ENCODE measurements at regions not wholly inside any gene's neighbourhood (a gene's known extent, or its start where the extent isn't known, plus 50 kb on each side); places are given as distances from the start of the nearest gene placed in this dataset.
"Not testable (repeated sequence)": the region's sequence is repeated elsewhere in the genome, so short reads cannot be mapped to it uniquely, and the experiment has no call there.

GRCh38 chr21:41585199-41585994 lies 77.4 kb upstream of the TMPRSS2 start:
- no peak for DNase-seq

GRCh38 chr21:41584603-41585176 lies 76.7 kb upstream of the TMPRSS2 start:
- no peak for DNase-seq

- no peak for DNase-seq
Measured at GRCh38 chr21:41583274-41583790, 75.4 kb upstream of the TMPRSS2 start.

- DNase-seq = no peak
Measured at GRCh38 chr21:41582866-41583265, 74.9 kb upstream of the TMPRSS2 start.

GRCh38 chr21:41582298-41582840 lies 74.4 kb upstream of the TMPRSS2 start:
- DNase-seq = no peak

- no peak for DNase-seq
Measured at GRCh38 chr21:41581592-41582228, 73.8 kb upstream of the TMPRSS2 start.

GRCh38 chr21:41580758-41581554 lies 73.0 kb upstream of the TMPRSS2 start:
- DNase-seq = no peak

GRCh38 chr21:41579692-41580091 lies 71.7 kb upstream of the TMPRSS2 start:
- no peak for DNase-seq

- no peak for DNase-seq
Measured at GRCh38 chr21:41578716-41579115, 70.8 kb upstream of the TMPRSS2 start.

- DNase-seq = no peak
Measured at GRCh38 chr21:41578083-41578482, 70.1 kb upstream of the TMPRSS2 start.

- DNase-seq = no peak
Measured at GRCh38 chr21:41576013-41576615, 68.2 kb upstream of the TMPRSS2 start.

- DNase-seq = no peak
Measured at GRCh38 chr21:41573902-41574690, 66.1 kb upstream of the TMPRSS2 start.

GRCh38 chr21:41571938-41572510 lies 64.1 kb upstream of the TMPRSS2 start:
- DNase-seq = no peak

- no peak for DNase-seq
Measured at GRCh38 chr21:41570791-41571355, 62.9 kb upstream of the TMPRSS2 start.

- no peak for DNase-seq
Measured at GRCh38 chr21:41568606-41569385, 60.8 kb upstream of the TMPRSS2 start.

- DNase-seq = no peak
Measured at GRCh38 chr21:41567901-41568510, 60.0 kb upstream of the TMPRSS2 start.

- DNase-seq = not testable (repeated sequence)
Measured at GRCh38 chr21:41567237-41567636, 59.3 kb upstream of the TMPRSS2 start.

- no peak for DNase-seq
Measured at GRCh38 chr21:41566500-41567014, 58.6 kb upstream of the TMPRSS2 start.

GRCh38 chr21:41565550-41565949 lies 57.6 kb upstream of the TMPRSS2 start:
- DNase-seq = no peak
